ENCODE measurements at regions not wholly inside any gene's neighbourhood (a gene's known extent, or its start where the extent isn't known, plus 50 kb on each side); places are given as distances from the start of the nearest gene placed in this dataset.

DNA sequence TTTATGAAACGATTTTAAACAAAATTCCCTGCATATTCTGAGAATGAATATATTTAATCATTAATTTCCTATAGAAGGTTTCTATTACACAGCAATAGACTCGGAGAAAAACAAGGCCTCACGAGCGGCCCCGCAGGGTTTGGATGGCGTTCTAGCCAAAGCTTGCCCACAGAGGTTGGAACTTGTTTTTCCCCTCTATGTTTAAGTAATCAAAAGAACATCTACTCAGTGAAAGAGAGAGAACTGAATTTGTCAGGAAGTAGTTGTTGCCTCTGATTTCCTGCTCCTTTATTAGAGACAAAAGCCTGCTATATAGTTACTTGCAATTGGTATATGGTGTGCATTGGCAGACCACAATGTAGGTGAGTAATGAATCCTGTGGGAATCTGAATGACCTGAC is 82.1 kb upstream of the HEY2 start:
- Histone ChIP-seq H3K27ac (ENCODE audit: low read depth) (no peak overlapping the region), H2AFZ (no peak overlapping the region), H3K4me2 (no peak overlapping the region), H3K79me2 (replicated peaks; ENCODE audit: insufficient read depth) (no peaks in the 10 kb centered on the region), H3K4me3 (no peak overlapping the region), H4K20me1 (replicated peaks; ENCODE audit: insufficient read depth) (no peaks in the 10 kb centered on the region), H3K36me3 (ENCODE audit: insufficient read depth) (no peaks in the 10 kb centered on the region; the same call in 1 of the 2 replicates), H3K4me1 (ENCODE audit: insufficient read depth) (peaks cover 15% of the 10 kb centered on the region; the same call in 1 of the 2 replicates), H3K9me2 (ENCODE audit: insufficient read depth) (peaks cover 8% of the 10 kb centered on the region), H3F3A (replicated peaks; ENCODE audit: low read depth) (no peaks in the 10 kb centered on the region), H3K27me3 (ENCODE audit: insufficient read depth) (no peaks in the 10 kb centered on the region)
- DNase-seq (ENCODE audit: low spot score) = no peak
- ATAC-seq = no peak
- peaks cover 28% of the 10 kb centered on the region for H3K4me1 Mint-ChIP-seq
- no peak for TF ChIP-seq JUNB (IDR thresholded peaks at IDR 0.05; ENCODE audit: unreplicated experiment)
- TF ChIP-seq ZNF114 (CRISPR knock-in tag; IDR thresholded peaks at IDR 0.05) = no peak
- TF ChIP-seq CREB1 (CRISPR knock-in tag; IDR thresholded peaks at IDR 0.05; ENCODE audit: low read depth) = no peak
- TF ChIP-seq, protein P1, sequence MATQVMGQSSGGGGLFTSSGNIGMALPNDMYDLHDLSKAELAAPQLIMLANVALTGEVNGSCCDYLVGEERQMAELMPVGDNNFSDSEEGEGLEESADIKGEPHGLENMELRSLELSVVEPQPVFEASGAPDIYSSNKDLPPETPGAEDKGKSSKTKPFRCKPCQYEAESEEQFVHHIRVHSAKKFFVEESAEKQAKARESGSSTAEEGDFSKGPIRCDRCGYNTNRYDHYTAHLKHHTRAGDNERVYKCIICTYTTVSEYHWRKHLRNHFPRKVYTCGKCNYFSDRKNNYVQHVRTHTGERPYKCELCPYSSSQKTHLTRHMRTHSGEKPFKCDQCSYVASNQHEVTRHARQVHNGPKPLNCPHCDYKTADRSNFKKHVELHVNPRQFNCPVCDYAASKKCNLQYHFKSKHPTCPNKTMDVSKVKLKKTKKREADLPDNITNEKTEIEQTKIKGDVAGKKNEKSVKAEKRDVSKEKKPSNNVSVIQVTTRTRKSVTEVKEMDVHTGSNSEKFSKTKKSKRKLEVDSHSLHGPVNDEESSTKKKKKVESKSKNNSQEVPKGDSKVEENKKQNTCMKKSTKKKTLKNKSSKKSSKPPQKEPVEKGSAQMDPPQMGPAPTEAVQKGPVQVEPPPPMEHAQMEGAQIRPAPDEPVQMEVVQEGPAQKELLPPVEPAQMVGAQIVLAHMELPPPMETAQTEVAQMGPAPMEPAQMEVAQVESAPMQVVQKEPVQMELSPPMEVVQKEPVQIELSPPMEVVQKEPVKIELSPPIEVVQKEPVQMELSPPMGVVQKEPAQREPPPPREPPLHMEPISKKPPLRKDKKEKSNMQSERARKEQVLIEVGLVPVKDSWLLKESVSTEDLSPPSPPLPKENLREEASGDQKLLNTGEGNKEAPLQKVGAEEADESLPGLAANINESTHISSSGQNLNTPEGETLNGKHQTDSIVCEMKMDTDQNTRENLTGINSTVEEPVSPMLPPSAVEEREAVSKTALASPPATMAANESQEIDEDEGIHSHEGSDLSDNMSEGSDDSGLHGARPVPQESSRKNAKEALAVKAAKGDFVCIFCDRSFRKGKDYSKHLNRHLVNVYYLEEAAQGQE (IDR thresholded peaks at IDR 0.05; ENCODE audit: unreplicated experiment) = no peak
- TF ChIP-seq EZH2 (IDR thresholded peaks at IDR 0.05; ENCODE audit: low read depth, unreplicated experiment) = no peak
- no peak for TF ChIP-seq POLR2AphosphoS5 (IDR thresholded peaks at IDR 0.05; ENCODE audit: low read depth)
- no peak for TF ChIP-seq NANOG (IDR thresholded peaks at IDR 0.05; ENCODE audit: borderline replicate concordance)
- TF ChIP-seq, protein P2, sequence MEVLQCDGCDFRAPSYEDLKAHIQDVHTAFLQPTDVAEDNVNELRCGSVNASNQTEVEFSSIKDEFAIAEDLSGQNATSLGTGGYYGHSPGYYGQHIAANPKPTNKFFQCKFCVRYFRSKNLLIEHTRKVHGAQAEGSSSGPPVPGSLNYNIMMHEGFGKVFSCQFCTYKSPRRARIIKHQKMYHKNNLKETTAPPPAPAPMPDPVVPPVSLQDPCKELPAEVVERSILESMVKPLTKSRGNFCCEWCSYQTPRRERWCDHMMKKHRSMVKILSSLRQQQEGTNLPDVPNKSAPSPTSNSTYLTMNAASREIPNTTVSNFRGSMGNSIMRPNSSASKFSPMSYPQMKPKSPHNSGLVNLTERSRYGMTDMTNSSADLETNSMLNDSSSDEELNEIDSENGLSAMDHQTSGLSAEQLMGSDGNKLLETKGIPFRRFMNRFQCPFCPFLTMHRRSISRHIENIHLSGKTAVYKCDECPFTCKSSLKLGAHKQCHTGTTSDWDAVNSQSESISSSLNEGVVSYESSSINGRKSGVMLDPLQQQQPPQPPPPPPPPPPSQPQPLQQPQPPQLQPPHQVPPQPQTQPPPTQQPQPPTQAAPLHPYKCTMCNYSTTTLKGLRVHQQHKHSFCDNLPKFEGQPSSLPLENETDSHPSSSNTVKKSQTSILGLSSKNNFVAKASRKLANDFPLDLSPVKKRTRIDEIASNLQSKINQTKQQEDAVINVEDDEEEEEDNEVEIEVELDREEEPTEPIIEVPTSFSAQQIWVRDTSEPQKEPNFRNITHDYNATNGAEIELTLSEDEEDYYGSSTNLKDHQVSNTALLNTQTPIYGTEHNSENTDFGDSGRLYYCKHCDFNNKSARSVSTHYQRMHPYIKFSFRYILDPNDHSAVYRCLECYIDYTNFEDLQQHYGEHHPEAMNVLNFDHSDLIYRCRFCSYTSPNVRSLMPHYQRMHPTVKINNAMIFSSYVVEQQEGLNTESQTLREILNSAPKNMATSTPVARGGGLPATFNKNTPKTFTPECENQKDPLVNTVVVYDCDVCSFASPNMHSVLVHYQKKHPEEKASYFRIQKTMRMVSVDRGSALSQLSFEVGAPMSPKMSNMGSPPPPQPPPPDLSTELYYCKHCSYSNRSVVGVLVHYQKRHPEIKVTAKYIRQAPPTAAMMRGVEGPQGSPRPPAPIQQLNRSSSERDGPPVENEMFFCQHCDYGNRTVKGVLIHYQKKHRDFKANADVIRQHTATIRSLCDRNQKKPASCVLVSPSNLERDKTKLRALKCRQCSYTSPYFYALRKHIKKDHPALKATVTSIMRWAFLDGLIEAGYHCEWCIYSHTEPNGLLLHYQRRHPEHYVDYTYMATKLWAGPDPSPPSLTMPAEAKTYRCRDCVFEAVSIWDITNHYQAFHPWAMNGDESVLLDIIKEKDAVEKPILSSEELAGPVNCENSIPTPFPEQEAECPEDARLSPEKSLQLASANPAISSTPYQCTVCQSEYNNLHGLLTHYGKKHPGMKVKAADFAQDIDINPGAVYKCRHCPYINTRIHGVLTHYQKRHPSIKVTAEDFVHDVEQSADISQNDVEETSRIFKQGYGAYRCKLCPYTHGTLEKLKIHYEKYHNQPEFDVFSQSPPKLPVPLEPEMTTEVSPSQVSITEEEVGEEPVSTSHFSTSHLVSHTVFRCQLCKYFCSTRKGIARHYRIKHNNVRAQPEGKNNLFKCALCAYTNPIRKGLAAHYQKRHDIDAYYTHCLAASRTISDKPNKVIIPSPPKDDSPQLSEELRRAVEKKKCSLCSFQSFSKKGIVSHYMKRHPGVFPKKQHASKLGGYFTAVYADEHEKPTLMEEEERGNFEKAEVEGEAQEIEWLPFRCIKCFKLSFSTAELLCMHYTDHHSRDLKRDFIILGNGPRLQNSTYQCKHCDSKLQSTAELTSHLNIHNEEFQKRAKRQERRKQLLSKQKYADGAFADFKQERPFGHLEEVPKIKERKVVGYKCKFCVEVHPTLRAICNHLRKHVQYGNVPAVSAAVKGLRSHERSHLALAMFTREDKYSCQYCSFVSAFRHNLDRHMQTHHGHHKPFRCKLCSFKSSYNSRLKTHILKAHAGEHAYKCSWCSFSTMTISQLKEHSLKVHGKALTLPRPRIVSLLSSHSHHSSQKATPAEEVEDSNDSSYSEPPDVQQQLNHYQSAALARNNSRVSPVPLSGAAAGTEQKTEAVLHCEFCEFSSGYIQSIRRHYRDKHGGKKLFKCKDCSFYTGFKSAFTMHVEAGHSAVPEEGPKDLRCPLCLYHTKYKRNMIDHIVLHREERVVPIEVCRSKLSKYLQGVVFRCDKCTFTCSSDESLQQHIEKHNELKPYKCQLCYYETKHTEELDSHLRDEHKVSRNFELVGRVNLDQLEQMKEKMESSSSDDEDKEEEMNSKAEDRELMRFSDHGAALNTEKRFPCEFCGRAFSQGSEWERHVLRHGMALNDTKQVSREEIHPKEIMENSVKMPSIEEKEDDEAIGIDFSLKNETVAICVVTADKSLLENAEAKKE (CRISPR knock-in tag; IDR thresholded peaks at IDR 0.05) = no peak
- no peak for TF ChIP-seq STAT1 (IDR thresholded peaks at IDR 0.05; ENCODE audit: unreplicated experiment)
- no peak for TF ChIP-seq ETS1 (IDR thresholded peaks at IDR 0.05)
- peaks cover 4% of the 10 kb centered on the region for H3K27me3 Mint-ChIP-seq (ENCODE audit: insufficient read depth, low read depth, poor library complexity)
- peaks cover 20% of the 10 kb centered on the region; the same call in 2 of the 3 replicates for H3K36me3 Mint-ChIP-seq (ENCODE audit: low read depth)
- H3K27ac Mint-ChIP-seq = no peak overlapping the region
- H3K4me3 Mint-ChIP-seq = no peak overlapping the region
- no peaks in the 10 kb centered on the region; the same call in 2 of the 3 replicates for H3K9me3 Mint-ChIP-seq

All from GM23338 (cell line).